HAP-1 (cell line): ENCODE measurements at regions not wholly inside any gene's neighbourhood (a gene's known extent, or its start where the extent isn't known, plus 50 kb on each side); places are given as distances from the start of the nearest gene placed in this dataset.
A peak's percentile ranks its signal among the peaks of the same experiment; 100 is the strongest.
"Not testable (repeated sequence)": the region's sequence is repeated elsewhere in the genome, so short reads cannot be mapped to it uniquely, and the experiment has no call there.

ENCODE experiments used
- DNase-seq, 2 experiments: peaks; one replicate each; pipeline ENCODE4 v3.0.0-alpha.2; 2016 to 2020; ENCODE audit warnings: low spot score in 2 of 2
- H3K27me3 ChIP-seq: fragments of 250-450 bp; sonication (Bioruptor Pico); 2 replicates; pipeline ENCODE4 v1.5.1; 2020; ENCODE audit warnings: low read depth, mild to moderate bottlenecking, moderate library complexity
- H3K36me3 ChIP-seq: fragments of 250-450 bp; sonication (Bioruptor Pico); replicated peaks from 2 replicates; pipeline ENCODE4 v1.5.1; 2020; ENCODE audit warnings: mild to moderate bottlenecking
- H3K4me1 ChIP-seq: fragments of 250-450 bp; sonication (Bioruptor Pico); 2 replicates; pipeline ENCODE4 v1.5.1; 2020; ENCODE audit warnings: mild to moderate bottlenecking
- H3K4me3 ChIP-seq: fragments of 250-450 bp; sonication (Bioruptor Pico); 2 replicates; pipeline ENCODE4 v1.5.1; 2020; ENCODE audit warnings: mild to moderate bottlenecking, moderate library complexity
- H3K9me3 ChIP-seq: fragments of 250-450 bp; sonication (Bioruptor Pico); 2 replicates; pipeline ENCODE4 v1.5.1; 2020; ENCODE audit warnings: mild to moderate bottlenecking, moderate library complexity
- in situ Hi-C: fragments of 300-500 bp; cut with MboI; formaldehyde crosslinking; loops from 3 replicates; pipeline ENCODE4 v1.14.3; 2020; ENCODE audit warnings: low sequenced_read_pairs, inconsistent platforms, mixed read lengths

- H3K27me3 ChIP-seq, result no peaks in the 10 kb centered on the region
- H3K36me3 ChIP-seq, result no peaks in the 10 kb centered on the region
- peaks cover 7% of the 10 kb centered on the region for H3K4me1 ChIP-seq
- H3K4me3 ChIP-seq, result no peak overlapping the region
- in situ Hi-C loops, result no loop called here
- no peak for DNase-seq
- no peaks in the 10 kb centered on the region for H3K9me3 ChIP-seq
Observed at GRCh38 chr7:83851551-83851950, 202.6 kb upstream of the SEMA3E start.

GRCh38 chr7:83850941-83851340 lies 202.0 kb upstream of the SEMA3E start:
- Histone ChIP-seq H3K36me3 (no peaks in the 10 kb centered on the region), H3K9me3 (no peaks in the 10 kb centered on the region), H3K27me3 (no peaks in the 10 kb centered on the region), H3K4me1 (peaks cover 7% of the 10 kb centered on the region), H3K4me3 (no peak overlapping the region)
- in situ Hi-C loops, result no loop called here
- DNase-seq, result no peak

GRCh38 chr7:83850125-83850524 lies 201.2 kb upstream of the SEMA3E start:
- no peaks in the 10 kb centered on the region for H3K27me3 ChIP-seq
- in situ Hi-C loops, result no loop called here
- H3K4me3 ChIP-seq, result no peak overlapping the region
- H3K36me3 ChIP-seq, result no peaks in the 10 kb centered on the region
- DNase-seq, result no peak
- peaks cover 7% of the 10 kb centered on the region for H3K4me1 ChIP-seq
- H3K9me3 ChIP-seq, result no peaks in the 10 kb centered on the region

GRCh38 chr7:83849131-83849530 lies 200.2 kb upstream of the SEMA3E start:
- Histone ChIP-seq H3K4me1 (peaks cover 7% of the 10 kb centered on the region), H3K9me3 (no peaks in the 10 kb centered on the region), H3K4me3 (no peak overlapping the region), H3K27me3 (no peaks in the 10 kb centered on the region), H3K36me3 (no peaks in the 10 kb centered on the region)
- in situ Hi-C loops, result no loop called here
- DNase-seq, result no peak

GRCh38 chr7:83842894-83843293 lies 194.0 kb upstream of the SEMA3E start:
- no peaks in the 10 kb centered on the region for H3K36me3 ChIP-seq
- no peaks in the 10 kb centered on the region; the same call in 1 of the 2 replicates for H3K4me1 ChIP-seq
- in situ Hi-C loops, result no loop called here
- no peaks in the 10 kb centered on the region for H3K9me3 ChIP-seq
- no peak for DNase-seq
- H3K4me3 ChIP-seq, result no peak overlapping the region
- no peaks in the 10 kb centered on the region for H3K27me3 ChIP-seq

- H3K4me1 ChIP-seq, result peaks cover 10% of the 10 kb centered on the region
- H3K27me3 ChIP-seq, result no peaks in the 10 kb centered on the region
- H3K9me3 ChIP-seq, result no peaks in the 10 kb centered on the region
- no peak for DNase-seq
- H3K36me3 ChIP-seq, result no peaks in the 10 kb centered on the region
- in situ Hi-C loops, result no loop called here
- H3K4me3 ChIP-seq, result no peak overlapping the region
Observed at GRCh38 chr7:83837683-83838082, 188.7 kb upstream of the SEMA3E start.

GRCh38 chr7:83836028-83836427 lies 187.1 kb upstream of the SEMA3E start:
- H3K4me1 ChIP-seq, result peaks cover 10% of the 10 kb centered on the region
- no peaks in the 10 kb centered on the region for H3K9me3 ChIP-seq
- no peaks in the 10 kb centered on the region for H3K27me3 ChIP-seq
- H3K36me3 ChIP-seq, result no peaks in the 10 kb centered on the region
- in situ Hi-C loops, result no loop called here
- no peak for DNase-seq
- H3K4me3 ChIP-seq, result no peak overlapping the region

GRCh38 chr7:83835424-83835823 lies 186.5 kb upstream of the SEMA3E start:
- no peaks in the 10 kb centered on the region for H3K27me3 ChIP-seq
- H3K4me3 ChIP-seq, result no peak overlapping the region
- DNase-seq, result peak in 1 of 2 experiments; percentile 38
- H3K4me1 ChIP-seq, result peaks cover 10% of the 10 kb centered on the region
- in situ Hi-C loops, result no loop called here
- no peaks in the 10 kb centered on the region for H3K9me3 ChIP-seq
- no peaks in the 10 kb centered on the region for H3K36me3 ChIP-seq

- H3K9me3 ChIP-seq, H3K4me3 ChIP-seq: not testable (repeated sequence)
Observed at GRCh38 chr7:83833721-83834120, 184.8 kb upstream of the SEMA3E start.

GRCh38 chr7:83832009-83832408 lies 183.1 kb upstream of the SEMA3E start:
- in situ Hi-C loops, result no loop called here
- H3K27me3 ChIP-seq, result no peaks in the 10 kb centered on the region
- DNase-seq, result no peak
- H3K36me3 ChIP-seq, result no peaks in the 10 kb centered on the region
- no peaks in the 10 kb centered on the region for H3K9me3 ChIP-seq
- no peak overlapping the region for H3K4me3 ChIP-seq
- peaks cover 10% of the 10 kb centered on the region for H3K4me1 ChIP-seq

More at GRCh38 chr7:83833721-83834120, 184.8 kb upstream of the SEMA3E start:
- H3K36me3 ChIP-seq, H3K27me3 ChIP-seq, DNase-seq, in situ Hi-C loops, H3K4me1 ChIP-seq: not testable (repeated sequence)

- Histone ChIP-seq H3K36me3 (no peaks in the 10 kb centered on the region), H3K27me3 (no peaks in the 10 kb centered on the region), H3K9me3 (no peaks in the 10 kb centered on the region), H3K4me3 (no peak overlapping the region), H3K4me1 (no peaks in the 10 kb centered on the region; the same call in 1 of the 2 replicates)
- DNase-seq, result no peak
- in situ Hi-C loops, result no loop called here
Observed at GRCh38 chr7:83827036-83827435, 178.1 kb upstream of the SEMA3E start.

- in situ Hi-C loops, result no loop called here
- H3K4me1 ChIP-seq, result no peaks in the 10 kb centered on the region
- H3K27me3 ChIP-seq, result no peaks in the 10 kb centered on the region
- DNase-seq, result no peak
- H3K36me3 ChIP-seq, result no peaks in the 10 kb centered on the region
- no peak overlapping the region for H3K4me3 ChIP-seq
- H3K9me3 ChIP-seq, result no peaks in the 10 kb centered on the region
Observed at GRCh38 chr7:83824214-83824613, 175.3 kb upstream of the SEMA3E start.

GRCh38 chr7:83821866-83822265 lies 172.9 kb upstream of the SEMA3E start:
- Histone ChIP-seq H3K36me3 (no peaks in the 10 kb centered on the region; the same call in 1 of the 2 replicates), H3K4me3 (no peak overlapping the region), H3K9me3 (no peaks in the 10 kb centered on the region), H3K4me1 (no peaks in the 10 kb centered on the region), H3K27me3 (no peaks in the 10 kb centered on the region)
- in situ Hi-C loops, result no loop called here
- no peak for DNase-seq

- in situ Hi-C loops, result no loop called here
- Histone ChIP-seq H3K9me3 (no peaks in the 10 kb centered on the region), H3K4me1 (no peaks in the 10 kb centered on the region), H3K27me3 (no peaks in the 10 kb centered on the region), H3K4me3 (no peak overlapping the region), H3K36me3 (no peaks in the 10 kb centered on the region; the same call in 1 of the 2 replicates)
- no peak for DNase-seq
Observed at GRCh38 chr7:83820641-83821040, 171.7 kb upstream of the SEMA3E start.

GRCh38 chr7:83819911-83820310 lies 171.0 kb upstream of the SEMA3E start:
- in situ Hi-C loops, result no loop called here
- H3K36me3 ChIP-seq, result no peaks in the 10 kb centered on the region; the same call in 1 of the 2 replicates
- H3K4me1 ChIP-seq, result no peaks in the 10 kb centered on the region
- no peak overlapping the region for H3K4me3 ChIP-seq
- peak in 1 of 2 experiments; percentile 24 for DNase-seq
- no peaks in the 10 kb centered on the region for H3K27me3 ChIP-seq
- H3K9me3 ChIP-seq, result no peaks in the 10 kb centered on the region
